COLO668 (cell line): ENCODE measurements at regions not wholly inside any gene's neighbourhood (a gene's known extent, or its start where the extent isn't known, plus 50 kb on each side); places are given as distances from the start of the nearest gene placed in this dataset.

Experiments used
- DNase-seq: peaks from one replicate; lab custom pipeline; 2025; ENCODE audit not compliant: unreplicated experiment; lab: John Stamatoyannopoulos, UW

- DNase-seq = no peak
These were observed 282.6 kb upstream of the PPARGC1A start for GRCh38 chr4:24172406-24172805.

GRCh38 chr4:24169956-24170355, 280.1 kb upstream of the PPARGC1A start:
- peak; percentile 23 for DNase-seq

- no peak for DNase-seq
These were observed 278.8 kb upstream of the PPARGC1A start for GRCh38 chr4:24168658-24169057.

GRCh38 chr4:24166501-24166900, 276.7 kb upstream of the PPARGC1A start:
- DNase-seq = no peak

GRCh38 chr4:24164797-24165196, 274.9 kb upstream of the PPARGC1A start:
- no peak for DNase-seq

- DNase-seq = no peak
These were observed 274.3 kb upstream of the PPARGC1A start for GRCh38 chr4:24164054-24164693.

GRCh38 chr4:24163314-24163713, 273.5 kb upstream of the PPARGC1A start:
- DNase-seq = no peak

GRCh38 chr4:24160358-24160757, 270.5 kb upstream of the PPARGC1A start:
- no peak for DNase-seq

- no peak for DNase-seq
These were observed 268.2 kb upstream of the PPARGC1A start for GRCh38 chr4:24158031-24158430.

GRCh38 chr4:24150034-24150433, 260.2 kb upstream of the PPARGC1A start:
- no peak for DNase-seq

- no peak for DNase-seq
These were observed 256.3 kb upstream of the PPARGC1A start for GRCh38 chr4:24146127-24146526.

GRCh38 chr4:24145591-24145990, 255.7 kb upstream of the PPARGC1A start:
- DNase-seq = no peak

GRCh38 chr4:24144381-24144780, 254.5 kb upstream of the PPARGC1A start:
- DNase-seq = no peak

GRCh38 chr4:24143741-24144140, 253.9 kb upstream of the PPARGC1A start:
- DNase-seq = no peak

- DNase-seq = no peak
These were observed 252.0 kb upstream of the PPARGC1A start for GRCh38 chr4:24141836-24142235.

- DNase-seq = no peak
These were observed 251.0 kb upstream of the PPARGC1A start for GRCh38 chr4:24140892-24141291.

- peak; percentile 64 for DNase-seq
These were observed 248.1 kb upstream of the PPARGC1A start for GRCh38 chr4:24137671-24138601.

- no peak for DNase-seq
These were observed 242.3 kb upstream of the PPARGC1A start for GRCh38 chr4:24131954-24132673.

GRCh38 chr4:24130637-24131036, 240.8 kb upstream of the PPARGC1A start:
- DNase-seq = no peak

GRCh38 chr4:24126776-24127175, 236.9 kb upstream of the PPARGC1A start:
- DNase-seq = no peak

GRCh38 chr4:24121395-24122175, 231.7 kb upstream of the PPARGC1A start:
- DNase-seq = no peak
